PC-3 (cell line): ENCODE measurements at regions not wholly inside any gene's neighbourhood (a gene's known extent, or its start where the extent isn't known, plus 50 kb on each side); places are given as distances from the start of the nearest gene placed in this dataset.

Experiments used
- EZH2 ChIP-seq: fragments of 300-600 bp; sonication (generic); IDR thresholded peaks from one replicate; pipeline ENCODE4 v1.6.1; 2017; ENCODE audit warnings: antibody characterized with exemption, mild to moderate bottlenecking, low read length; ENCODE audit not compliant: unreplicated experiment
- EZH2phosphoT487 ChIP-seq: fragments of 300-600 bp; sonication (generic); IDR thresholded peaks from 2 replicates; pipeline ENCODE4 v1.6.1; 2018; ENCODE audit warnings: mild to moderate bottlenecking, antibody characterized with exemption, low read length, borderline replicate concordance

DNA sequence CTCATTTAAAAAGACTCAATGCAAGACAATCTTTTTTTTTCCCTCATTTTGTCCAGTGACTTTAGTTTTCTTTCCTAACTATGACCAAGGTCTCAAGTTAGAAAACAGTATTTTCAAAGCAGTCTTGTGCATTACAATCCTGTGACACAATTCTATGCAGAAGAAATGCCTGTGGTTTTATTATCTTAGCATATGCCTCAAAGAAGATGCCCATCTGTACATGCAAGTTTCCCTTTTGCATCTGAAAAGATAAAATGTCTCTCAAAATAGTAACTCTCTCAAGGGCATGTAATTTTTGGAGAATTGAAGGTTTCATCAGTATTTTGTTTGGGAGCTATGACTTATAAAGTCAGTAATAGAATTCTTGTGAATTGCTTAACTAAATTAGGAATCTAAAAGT, 292.0 kb upstream of the SUCLG2 start:
- no peak for TF ChIP-seq EZH2phosphoT487
- TF ChIP-seq EZH2, result no peak
